ENCODE measurements at regions not wholly inside any gene's neighbourhood (a gene's known extent, or its start where the extent isn't known, plus 50 kb on each side); places are given as distances from the start of the nearest gene placed in this dataset.

- Mint-ChIP-seq H3K9me3 (peaks cover 1% of the 10 kb centered on the region), H3K4me3 (no peak overlapping the region), H3K36me3 (ENCODE audit: low read depth) (no peaks in the 10 kb centered on the region), H3K27me3 (no peaks in the 10 kb centered on the region), H3K4me1 (ENCODE audit: low read depth) (no peaks in the 10 kb centered on the region), H3K27ac (no peak overlapping the region)
- intact Hi-C loops (cut with micrococcal nuclease): no loop called here
- POLR2A ChIA-PET: no interaction called here
- DNase-seq (no peak), ATAC-seq (no peak)
- TF ChIP-seq, protein P1, sequence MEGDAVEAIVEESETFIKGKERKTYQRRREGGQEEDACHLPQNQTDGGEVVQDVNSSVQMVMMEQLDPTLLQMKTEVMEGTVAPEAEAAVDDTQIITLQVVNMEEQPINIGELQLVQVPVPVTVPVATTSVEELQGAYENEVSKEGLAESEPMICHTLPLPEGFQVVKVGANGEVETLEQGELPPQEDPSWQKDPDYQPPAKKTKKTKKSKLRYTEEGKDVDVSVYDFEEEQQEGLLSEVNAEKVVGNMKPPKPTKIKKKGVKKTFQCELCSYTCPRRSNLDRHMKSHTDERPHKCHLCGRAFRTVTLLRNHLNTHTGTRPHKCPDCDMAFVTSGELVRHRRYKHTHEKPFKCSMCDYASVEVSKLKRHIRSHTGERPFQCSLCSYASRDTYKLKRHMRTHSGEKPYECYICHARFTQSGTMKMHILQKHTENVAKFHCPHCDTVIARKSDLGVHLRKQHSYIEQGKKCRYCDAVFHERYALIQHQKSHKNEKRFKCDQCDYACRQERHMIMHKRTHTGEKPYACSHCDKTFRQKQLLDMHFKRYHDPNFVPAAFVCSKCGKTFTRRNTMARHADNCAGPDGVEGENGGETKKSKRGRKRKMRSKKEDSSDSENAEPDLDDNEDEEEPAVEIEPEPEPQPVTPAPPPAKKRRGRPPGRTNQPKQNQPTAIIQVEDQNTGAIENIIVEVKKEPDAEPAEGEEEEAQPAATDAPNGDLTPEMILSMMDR (IDR thresholded peaks at IDR 0.05): no peak
- CTCF ChIA-PET: no interaction called here
These were observed 104.3 kb upstream of the MEIS2 start for GRCh38 chr15:37204692-37205091.

GRCh38 chr15:37206690-37207089 lies 106.3 kb upstream of the MEIS2 start:
- TF ChIP-seq, protein P1 (IDR thresholded peaks at IDR 0.05): no peak
- no peaks in the 10 kb centered on the region for H3K4me1 Mint-ChIP-seq (ENCODE audit: low read depth)
- no peaks in the 10 kb centered on the region for H3K27me3 Mint-ChIP-seq
- no peak overlapping the region for H3K27ac Mint-ChIP-seq
- ATAC-seq (no peak), DNase-seq (no peak)
- ChIA-PET CTCF (no interaction called here), POLR2A (no interaction called here)
- intact Hi-C loops (cut with micrococcal nuclease): no loop called here
- H3K4me3 Mint-ChIP-seq: no peak overlapping the region
- no peaks in the 10 kb centered on the region for H3K36me3 Mint-ChIP-seq (ENCODE audit: low read depth)
- H3K9me3 Mint-ChIP-seq: peaks cover 1% of the 10 kb centered on the region

GRCh38 chr15:37208146-37209040 lies 108.0 kb upstream of the MEIS2 start:
- H3K27me3 Mint-ChIP-seq: no peaks in the 10 kb centered on the region
- intact Hi-C loops (cut with micrococcal nuclease): no loop called here
- CTCF ChIA-PET: no interaction called here
- ATAC-seq (no peak), DNase-seq (no peak)
- H3K9me3 Mint-ChIP-seq: peaks cover 1% of the 10 kb centered on the region
- H3K27ac Mint-ChIP-seq: no peak overlapping the region
- TF ChIP-seq, protein P1 (IDR thresholded peaks at IDR 0.05): no peak
- no peaks in the 10 kb centered on the region for H3K4me1 Mint-ChIP-seq (ENCODE audit: low read depth)
- no peaks in the 10 kb centered on the region for H3K36me3 Mint-ChIP-seq (ENCODE audit: low read depth)
- POLR2A ChIA-PET: no interaction called here
- H3K4me3 Mint-ChIP-seq: no peak overlapping the region

DNA sequence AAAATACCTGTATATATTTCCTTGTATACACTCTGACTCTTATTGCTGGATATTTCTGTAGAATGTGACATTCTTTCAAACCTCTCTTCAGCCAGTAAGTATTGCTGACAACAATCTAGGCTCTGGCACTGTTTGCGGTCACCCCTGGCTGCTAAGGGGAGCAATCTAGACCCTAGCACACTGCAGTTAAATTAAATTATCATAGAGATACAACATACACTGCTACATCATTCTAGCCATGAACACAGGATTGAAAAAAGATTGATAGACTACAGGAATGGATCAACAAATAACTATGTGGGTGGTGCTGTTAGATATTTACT lies 108.7 kb upstream of the MEIS2 start:
- no peak for ATAC-seq
- TF ChIP-seq, protein P1 (IDR thresholded peaks at IDR 0.05): no peak
- H3K4me1 Mint-ChIP-seq (ENCODE audit: low read depth): no peaks in the 10 kb centered on the region

DNA sequence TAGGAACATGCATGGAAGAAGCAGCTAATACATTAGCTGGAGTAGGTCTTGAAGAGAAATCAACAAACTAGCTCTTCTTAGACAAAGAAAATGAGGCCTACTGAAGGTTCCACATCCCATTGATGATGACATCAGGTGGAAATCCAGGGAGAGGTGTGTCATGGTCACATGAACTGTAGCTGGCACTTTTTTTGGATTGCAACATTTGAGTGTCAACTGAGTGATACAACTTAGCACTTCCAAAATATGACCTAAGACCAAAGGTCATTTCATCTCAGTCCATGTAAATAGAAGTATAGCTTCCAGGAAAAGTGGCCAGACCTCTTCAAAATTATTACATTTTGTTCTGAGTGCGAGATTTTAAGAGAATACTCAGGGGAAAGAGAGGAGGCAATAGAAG lies 117.2 kb upstream of the MEIS2 start:
- ATAC-seq: no peak
- CTCF ChIA-PET: no interaction called here
- Mint-ChIP-seq H3K4me3 (no peak overlapping the region), H3K27me3 (no peaks in the 10 kb centered on the region), H3K9me3 (peaks cover 4% of the 10 kb centered on the region), H3K4me1 (ENCODE audit: low read depth) (no peaks in the 10 kb centered on the region), H3K27ac (no peak overlapping the region), H3K36me3 (ENCODE audit: low read depth) (no peaks in the 10 kb centered on the region)
- TF ChIP-seq, protein P1 (IDR thresholded peaks at IDR 0.05): no peak
- no peak for DNase-seq
- intact Hi-C loops (cut with micrococcal nuclease): no loop called here
- POLR2A ChIA-PET: no interaction called here

More for the DNA sequence above, 108.7 kb upstream of the MEIS2 start:
- intact Hi-C loops (cut with micrococcal nuclease): no loop called here
- DNase-seq: no peak
- no peak overlapping the region for H3K4me3 Mint-ChIP-seq
- H3K9me3 Mint-ChIP-seq: peaks cover 1% of the 10 kb centered on the region
- ChIA-PET POLR2A (no interaction called here), CTCF (no interaction called here)
- H3K27ac Mint-ChIP-seq: no peak overlapping the region
- H3K36me3 Mint-ChIP-seq (ENCODE audit: low read depth): no peaks in the 10 kb centered on the region
- no peaks in the 10 kb centered on the region for H3K27me3 Mint-ChIP-seq
